Fibroblast of skin of back (primary cell): ENCODE measurements at regions not wholly inside any gene's neighbourhood (a gene's known extent, or its start where the extent isn't known, plus 50 kb on each side); places are given as distances from the start of the nearest gene placed in this dataset.

Experiments used
- DNase-seq: peaks from one replicate; pipeline ENCODE4 v3.0.0-alpha.2; 2013

DNA sequence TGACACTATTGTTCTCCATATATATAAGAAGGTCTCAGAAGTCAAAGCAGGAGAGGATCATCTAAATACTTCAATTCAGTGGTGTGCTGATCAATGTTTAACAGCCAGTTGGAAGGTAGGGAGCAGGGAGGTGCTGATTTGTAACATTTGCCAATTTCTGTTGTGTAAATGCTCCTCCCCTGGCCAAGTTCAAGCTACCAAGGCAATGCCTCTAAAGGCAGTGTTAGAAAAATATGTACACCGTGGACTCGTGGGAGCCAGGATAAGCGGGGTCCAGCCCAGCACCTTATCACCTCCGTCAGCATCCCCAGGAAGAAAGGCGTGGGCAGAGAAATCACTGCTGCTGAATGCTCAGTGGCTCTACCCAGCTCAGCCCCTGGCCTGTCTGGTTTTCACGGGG lies 75.3 kb upstream of the COX10 start:
- DNase-seq, result no peak

- DNase-seq, result no peak
Observed at GRCh38 chr17:13995856-13996271, 73.4 kb upstream of the COX10 start.

- DNase-seq, result no peak
Observed at GRCh38 chr17:13996276-13996675, 73.0 kb upstream of the COX10 start.

GRCh38 chr17:13996748-13997147 lies 72.6 kb upstream of the COX10 start:
- peak; percentile 33 for DNase-seq

- no peak for DNase-seq
Observed at GRCh38 chr17:14004927-14005620, 64.2 kb upstream of the COX10 start.

- no peak for DNase-seq
Observed at GRCh38 chr17:14006249-14006942, 62.9 kb upstream of the COX10 start.

GRCh38 chr17:14007951-14008350 lies 61.4 kb upstream of the COX10 start:
- no peak for DNase-seq

- no peak for DNase-seq
Observed at GRCh38 chr17:14011036-14011692, 58.1 kb upstream of the COX10 start.

GRCh38 chr17:14011740-14012405 lies 57.4 kb upstream of the COX10 start:
- DNase-seq, result no peak

GRCh38 chr17:14014657-14015056 lies 54.6 kb upstream of the COX10 start:
- DNase-seq, result no peak

- no peak for DNase-seq
Observed at GRCh38 chr17:14015271-14015670, 54.0 kb upstream of the COX10 start.

GRCh38 chr17:14016858-14017257 lies 52.4 kb upstream of the COX10 start:
- DNase-seq, result no peak

GRCh38 chr17:14019186-14019956 lies 49.9 kb upstream of the COX10 start:
- DNase-seq, result peak; percentile 43
